GM23338 (cell line): ENCODE measurements at regions not wholly inside any gene's neighbourhood (a gene's known extent, or its start where the extent isn't known, plus 50 kb on each side); places are given as distances from the start of the nearest gene placed in this dataset.

Experiments used
- ATAC-seq: fragments of 200-7000 bp; cut with Tn5 transposase; 3 replicates; pipeline ENCODE4 v1.9.1; 2020
- DNase-seq: peaks from one replicate; pipeline ENCODE4 v3.0.0-alpha.2; 2015; ENCODE audit warnings: low spot score
- H2AFZ ChIP-seq: fragments of 200-600 bp; sonication (generic); 2 replicates; pipeline ENCODE4 v1.8.0; 2016; ENCODE audit warnings: antibody characterized with exemption, mild to moderate bottlenecking, moderate library complexity
- H3F3A ChIP-seq: fragments of 200-600 bp; sonication (generic); replicated peaks from 2 replicates; pipeline ENCODE4 v1.8.0; 2017; ENCODE audit warnings: antibody characterized with exemption, mixed run types, low read depth
- H3K27ac ChIP-seq: fragments of 200-600 bp; sonication (generic); 2 replicates; pipeline ENCODE4 v1.6.1; 2016; ENCODE audit warnings: low read depth
- H3K27me3 ChIP-seq: fragments of 200-600 bp; sonication (generic); 2 replicates; pipeline ENCODE4 v1.8.0; 2016; ENCODE audit warnings: mild to moderate bottlenecking, mixed run types, moderate library complexity; ENCODE audit not compliant: insufficient read depth
- H3K36me3 ChIP-seq: fragments of 200-600 bp; sonication (generic); 2 replicates; pipeline ENCODE4 v1.8.0; 2016; ENCODE audit warnings: mild to moderate bottlenecking; ENCODE audit not compliant: insufficient read depth
- H3K4me1 ChIP-seq: fragments of 200-600 bp; sonication (generic); 2 replicates; pipeline ENCODE4 v1.8.0; 2016; ENCODE audit warnings: mild to moderate bottlenecking, moderate library complexity; ENCODE audit not compliant: insufficient read depth
- H3K4me2 ChIP-seq: fragments of 200-600 bp; sonication (generic); 2 replicates; pipeline ENCODE4 v1.7.1; 2017; ENCODE audit warnings: mixed run types
- H3K4me3 ChIP-seq: fragments of 200-600 bp; sonication (generic); 2 replicates; pipeline ENCODE4 v1.6.1; 2016; ENCODE audit warnings: mixed run types
- H3K79me2 ChIP-seq: fragments of 200-600 bp; sonication (generic); replicated peaks from 2 replicates; pipeline ENCODE4 v1.8.0; 2017; ENCODE audit warnings: mild to moderate bottlenecking; ENCODE audit not compliant: insufficient read depth
- H3K9me2 ChIP-seq: fragments of 200-600 bp; sonication (generic); 2 replicates; pipeline ENCODE4 v1.8.0; 2017; ENCODE audit not compliant: insufficient read depth
- H4K20me1 ChIP-seq: fragments of 200-600 bp; sonication (generic); replicated peaks from 2 replicates; pipeline ENCODE4 v1.8.0; 2017; ENCODE audit warnings: mild to moderate bottlenecking; ENCODE audit not compliant: insufficient read depth
- H3K27ac Mint-ChIP-seq: 2 replicates; pipeline ENCODE4 v1.8.0; 2020; ENCODE audit warnings: inconsistent platforms, mild to moderate bottlenecking, moderate library complexity, mixed read lengths
- H3K27me3 Mint-ChIP-seq: 3 replicates; pipeline ENCODE4 v1.8.0; 2022; ENCODE audit warnings: low read depth, mild to moderate bottlenecking, moderate library complexity, mixed read lengths, inconsistent platforms; ENCODE audit not compliant: insufficient read depth, poor library complexity
- H3K36me3 Mint-ChIP-seq: 3 replicates; pipeline ENCODE4 v1.8.0; 2021; ENCODE audit warnings: low read depth, mild to moderate bottlenecking, inconsistent platforms, moderate library complexity, mixed read lengths
- H3K4me1 Mint-ChIP-seq: 3 replicates; pipeline ENCODE4 v1.8.0; 2020; ENCODE audit warnings: mild to moderate bottlenecking, inconsistent platforms, mixed read lengths
- H3K4me3 Mint-ChIP-seq: 3 replicates; pipeline ENCODE4 v1.8.0; 2021; ENCODE audit warnings: moderate library complexity, mild to moderate bottlenecking, inconsistent platforms, mixed read lengths
- H3K9me3 Mint-ChIP-seq: 3 replicates; pipeline ENCODE4 v1.8.0; 2020; ENCODE audit warnings: moderate library complexity, mild to moderate bottlenecking, inconsistent platforms, mixed read lengths
- CREB1 ChIP-seq: fragments of 250-450 bp; sonication (Bioruptor Pico); IDR thresholded peaks from 2 replicates; pipeline ENCODE4 v1.5.0; 2020; ENCODE audit warnings: low read depth, mild to moderate bottlenecking, moderate library complexity
- ETS1 ChIP-seq: IDR thresholded peaks from 2 replicates; pipeline ENCODE4 v1.6.1; 2016; ENCODE audit warnings: antibody characterized with exemption
- EZH2 ChIP-seq: fragments of 200-600 bp; sonication (generic); IDR thresholded peaks from one replicate; pipeline ENCODE4 v1.8.0; 2017; ENCODE audit warnings: antibody characterized with exemption, mild to moderate bottlenecking, low read depth; ENCODE audit not compliant: unreplicated experiment
- EZH2phosphoT487 ChIP-seq: fragments of 200-600 bp; sonication (generic); IDR thresholded peaks from one replicate; pipeline ENCODE4 v1.8.1; 2018; ENCODE audit warnings: antibody characterized with exemption; ENCODE audit not compliant: unreplicated experiment
- JUNB ChIP-seq: IDR thresholded peaks from one replicate; pipeline ENCODE4 v1.6.1; 2016; ENCODE audit warnings: antibody characterized with exemption; ENCODE audit not compliant: unreplicated experiment
- NANOG ChIP-seq: IDR thresholded peaks from 2 replicates; pipeline ENCODE4 v1.6.1; 2016; ENCODE audit warnings: antibody characterized with exemption, borderline replicate concordance
- POLR2AphosphoS5 ChIP-seq: IDR thresholded peaks from 2 replicates; pipeline ENCODE4 v1.6.1; 2016; ENCODE audit warnings: antibody characterized with exemption, low read depth
- STAT1 ChIP-seq: IDR thresholded peaks from one replicate; pipeline ENCODE4 v1.6.1; 2016; ENCODE audit warnings: antibody characterized with exemption; ENCODE audit not compliant: unreplicated experiment
- ZNF114 ChIP-seq: fragments of 250-450 bp; sonication (Bioruptor Pico); IDR thresholded peaks from 2 replicates; pipeline ENCODE4 v1.5.0; 2020; ENCODE audit warnings: mild to moderate bottlenecking, moderate library complexity
- ZNF331 ChIP-seq: fragments of 250-450 bp; sonication (Bioruptor Pico); IDR thresholded peaks from 2 replicates; pipeline ENCODE4 v1.5.0; 2020; ENCODE audit warnings: low read depth, mild to moderate bottlenecking, moderate library complexity
- TF ChIP-seq, protein P1 (sequence below): fragments of 250-450 bp; sonication (Bioruptor Pico); IDR thresholded peaks from 2 replicates; pipeline ENCODE4 v1.5.0; 2020; ENCODE audit warnings: mild to moderate bottlenecking, moderate library complexity
- TF ChIP-seq, protein P2 (sequence below): IDR thresholded peaks from one replicate; pipeline ENCODE4 v1.6.1; 2018; ENCODE audit warnings: antibody characterized with exemption; ENCODE audit not compliant: unreplicated experiment
- TF ChIP-seq, protein P3 (sequence below), 2 experiments: fragments of 200-600 bp in 1 of 2; sonication (generic) in 1 of 2; conservative IDR thresholded peaks; 2 replicates each; pipeline versions ENCODE4 v1.5.1 to v1.6.1; 2016 to 2017; ENCODE audit warnings: antibody characterized with exemption in 2 of 2, low read depth in 2 of 2, mild to moderate bottlenecking in 2 of 2, moderate library complexity in 1 of 2

GRCh38 chr2:122033778-122034177 is 278.3 kb downstream of the TSN start:
- Mint-ChIP-seq H3K36me3 (no peaks in the 10 kb centered on the region), H3K9me3 (peaks cover 3% of the 10 kb centered on the region; the same call in 2 of the 3 replicates), H3K27ac (no peak overlapping the region), H3K4me3 (no peak overlapping the region), H3K27me3 (peaks cover 4% of the 10 kb centered on the region), H3K4me1 (peaks cover 20% of the 10 kb centered on the region)
- Histone ChIP-seq H3F3A (no peaks in the 10 kb centered on the region), H3K36me3 (no peaks in the 10 kb centered on the region), H3K27ac (no peak overlapping the region), H3K4me3 (no peak overlapping the region), H3K79me2 (no peaks in the 10 kb centered on the region), H4K20me1 (no peaks in the 10 kb centered on the region), H2AFZ (no peak overlapping the region), H3K27me3 (no peaks in the 10 kb centered on the region), H3K4me1 (peaks cover 9% of the 10 kb centered on the region), H3K4me2 (no peak overlapping the region), H3K9me2 (no peaks in the 10 kb centered on the region; the same call in 1 of the 2 replicates)
- DNase-seq (no peak), ATAC-seq (no peak)
- no peak for TF ChIP-seq STAT1
- no peak for TF ChIP-seq EZH2phosphoT487
- TF ChIP-seq NANOG = no peak
- TF ChIP-seq, protein P1, sequence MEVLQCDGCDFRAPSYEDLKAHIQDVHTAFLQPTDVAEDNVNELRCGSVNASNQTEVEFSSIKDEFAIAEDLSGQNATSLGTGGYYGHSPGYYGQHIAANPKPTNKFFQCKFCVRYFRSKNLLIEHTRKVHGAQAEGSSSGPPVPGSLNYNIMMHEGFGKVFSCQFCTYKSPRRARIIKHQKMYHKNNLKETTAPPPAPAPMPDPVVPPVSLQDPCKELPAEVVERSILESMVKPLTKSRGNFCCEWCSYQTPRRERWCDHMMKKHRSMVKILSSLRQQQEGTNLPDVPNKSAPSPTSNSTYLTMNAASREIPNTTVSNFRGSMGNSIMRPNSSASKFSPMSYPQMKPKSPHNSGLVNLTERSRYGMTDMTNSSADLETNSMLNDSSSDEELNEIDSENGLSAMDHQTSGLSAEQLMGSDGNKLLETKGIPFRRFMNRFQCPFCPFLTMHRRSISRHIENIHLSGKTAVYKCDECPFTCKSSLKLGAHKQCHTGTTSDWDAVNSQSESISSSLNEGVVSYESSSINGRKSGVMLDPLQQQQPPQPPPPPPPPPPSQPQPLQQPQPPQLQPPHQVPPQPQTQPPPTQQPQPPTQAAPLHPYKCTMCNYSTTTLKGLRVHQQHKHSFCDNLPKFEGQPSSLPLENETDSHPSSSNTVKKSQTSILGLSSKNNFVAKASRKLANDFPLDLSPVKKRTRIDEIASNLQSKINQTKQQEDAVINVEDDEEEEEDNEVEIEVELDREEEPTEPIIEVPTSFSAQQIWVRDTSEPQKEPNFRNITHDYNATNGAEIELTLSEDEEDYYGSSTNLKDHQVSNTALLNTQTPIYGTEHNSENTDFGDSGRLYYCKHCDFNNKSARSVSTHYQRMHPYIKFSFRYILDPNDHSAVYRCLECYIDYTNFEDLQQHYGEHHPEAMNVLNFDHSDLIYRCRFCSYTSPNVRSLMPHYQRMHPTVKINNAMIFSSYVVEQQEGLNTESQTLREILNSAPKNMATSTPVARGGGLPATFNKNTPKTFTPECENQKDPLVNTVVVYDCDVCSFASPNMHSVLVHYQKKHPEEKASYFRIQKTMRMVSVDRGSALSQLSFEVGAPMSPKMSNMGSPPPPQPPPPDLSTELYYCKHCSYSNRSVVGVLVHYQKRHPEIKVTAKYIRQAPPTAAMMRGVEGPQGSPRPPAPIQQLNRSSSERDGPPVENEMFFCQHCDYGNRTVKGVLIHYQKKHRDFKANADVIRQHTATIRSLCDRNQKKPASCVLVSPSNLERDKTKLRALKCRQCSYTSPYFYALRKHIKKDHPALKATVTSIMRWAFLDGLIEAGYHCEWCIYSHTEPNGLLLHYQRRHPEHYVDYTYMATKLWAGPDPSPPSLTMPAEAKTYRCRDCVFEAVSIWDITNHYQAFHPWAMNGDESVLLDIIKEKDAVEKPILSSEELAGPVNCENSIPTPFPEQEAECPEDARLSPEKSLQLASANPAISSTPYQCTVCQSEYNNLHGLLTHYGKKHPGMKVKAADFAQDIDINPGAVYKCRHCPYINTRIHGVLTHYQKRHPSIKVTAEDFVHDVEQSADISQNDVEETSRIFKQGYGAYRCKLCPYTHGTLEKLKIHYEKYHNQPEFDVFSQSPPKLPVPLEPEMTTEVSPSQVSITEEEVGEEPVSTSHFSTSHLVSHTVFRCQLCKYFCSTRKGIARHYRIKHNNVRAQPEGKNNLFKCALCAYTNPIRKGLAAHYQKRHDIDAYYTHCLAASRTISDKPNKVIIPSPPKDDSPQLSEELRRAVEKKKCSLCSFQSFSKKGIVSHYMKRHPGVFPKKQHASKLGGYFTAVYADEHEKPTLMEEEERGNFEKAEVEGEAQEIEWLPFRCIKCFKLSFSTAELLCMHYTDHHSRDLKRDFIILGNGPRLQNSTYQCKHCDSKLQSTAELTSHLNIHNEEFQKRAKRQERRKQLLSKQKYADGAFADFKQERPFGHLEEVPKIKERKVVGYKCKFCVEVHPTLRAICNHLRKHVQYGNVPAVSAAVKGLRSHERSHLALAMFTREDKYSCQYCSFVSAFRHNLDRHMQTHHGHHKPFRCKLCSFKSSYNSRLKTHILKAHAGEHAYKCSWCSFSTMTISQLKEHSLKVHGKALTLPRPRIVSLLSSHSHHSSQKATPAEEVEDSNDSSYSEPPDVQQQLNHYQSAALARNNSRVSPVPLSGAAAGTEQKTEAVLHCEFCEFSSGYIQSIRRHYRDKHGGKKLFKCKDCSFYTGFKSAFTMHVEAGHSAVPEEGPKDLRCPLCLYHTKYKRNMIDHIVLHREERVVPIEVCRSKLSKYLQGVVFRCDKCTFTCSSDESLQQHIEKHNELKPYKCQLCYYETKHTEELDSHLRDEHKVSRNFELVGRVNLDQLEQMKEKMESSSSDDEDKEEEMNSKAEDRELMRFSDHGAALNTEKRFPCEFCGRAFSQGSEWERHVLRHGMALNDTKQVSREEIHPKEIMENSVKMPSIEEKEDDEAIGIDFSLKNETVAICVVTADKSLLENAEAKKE = no peak
- TF ChIP-seq, protein P2, sequence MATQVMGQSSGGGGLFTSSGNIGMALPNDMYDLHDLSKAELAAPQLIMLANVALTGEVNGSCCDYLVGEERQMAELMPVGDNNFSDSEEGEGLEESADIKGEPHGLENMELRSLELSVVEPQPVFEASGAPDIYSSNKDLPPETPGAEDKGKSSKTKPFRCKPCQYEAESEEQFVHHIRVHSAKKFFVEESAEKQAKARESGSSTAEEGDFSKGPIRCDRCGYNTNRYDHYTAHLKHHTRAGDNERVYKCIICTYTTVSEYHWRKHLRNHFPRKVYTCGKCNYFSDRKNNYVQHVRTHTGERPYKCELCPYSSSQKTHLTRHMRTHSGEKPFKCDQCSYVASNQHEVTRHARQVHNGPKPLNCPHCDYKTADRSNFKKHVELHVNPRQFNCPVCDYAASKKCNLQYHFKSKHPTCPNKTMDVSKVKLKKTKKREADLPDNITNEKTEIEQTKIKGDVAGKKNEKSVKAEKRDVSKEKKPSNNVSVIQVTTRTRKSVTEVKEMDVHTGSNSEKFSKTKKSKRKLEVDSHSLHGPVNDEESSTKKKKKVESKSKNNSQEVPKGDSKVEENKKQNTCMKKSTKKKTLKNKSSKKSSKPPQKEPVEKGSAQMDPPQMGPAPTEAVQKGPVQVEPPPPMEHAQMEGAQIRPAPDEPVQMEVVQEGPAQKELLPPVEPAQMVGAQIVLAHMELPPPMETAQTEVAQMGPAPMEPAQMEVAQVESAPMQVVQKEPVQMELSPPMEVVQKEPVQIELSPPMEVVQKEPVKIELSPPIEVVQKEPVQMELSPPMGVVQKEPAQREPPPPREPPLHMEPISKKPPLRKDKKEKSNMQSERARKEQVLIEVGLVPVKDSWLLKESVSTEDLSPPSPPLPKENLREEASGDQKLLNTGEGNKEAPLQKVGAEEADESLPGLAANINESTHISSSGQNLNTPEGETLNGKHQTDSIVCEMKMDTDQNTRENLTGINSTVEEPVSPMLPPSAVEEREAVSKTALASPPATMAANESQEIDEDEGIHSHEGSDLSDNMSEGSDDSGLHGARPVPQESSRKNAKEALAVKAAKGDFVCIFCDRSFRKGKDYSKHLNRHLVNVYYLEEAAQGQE = no peak
- no peak for TF ChIP-seq JUNB
- TF ChIP-seq CREB1 = no peak
- TF ChIP-seq, protein P3, sequence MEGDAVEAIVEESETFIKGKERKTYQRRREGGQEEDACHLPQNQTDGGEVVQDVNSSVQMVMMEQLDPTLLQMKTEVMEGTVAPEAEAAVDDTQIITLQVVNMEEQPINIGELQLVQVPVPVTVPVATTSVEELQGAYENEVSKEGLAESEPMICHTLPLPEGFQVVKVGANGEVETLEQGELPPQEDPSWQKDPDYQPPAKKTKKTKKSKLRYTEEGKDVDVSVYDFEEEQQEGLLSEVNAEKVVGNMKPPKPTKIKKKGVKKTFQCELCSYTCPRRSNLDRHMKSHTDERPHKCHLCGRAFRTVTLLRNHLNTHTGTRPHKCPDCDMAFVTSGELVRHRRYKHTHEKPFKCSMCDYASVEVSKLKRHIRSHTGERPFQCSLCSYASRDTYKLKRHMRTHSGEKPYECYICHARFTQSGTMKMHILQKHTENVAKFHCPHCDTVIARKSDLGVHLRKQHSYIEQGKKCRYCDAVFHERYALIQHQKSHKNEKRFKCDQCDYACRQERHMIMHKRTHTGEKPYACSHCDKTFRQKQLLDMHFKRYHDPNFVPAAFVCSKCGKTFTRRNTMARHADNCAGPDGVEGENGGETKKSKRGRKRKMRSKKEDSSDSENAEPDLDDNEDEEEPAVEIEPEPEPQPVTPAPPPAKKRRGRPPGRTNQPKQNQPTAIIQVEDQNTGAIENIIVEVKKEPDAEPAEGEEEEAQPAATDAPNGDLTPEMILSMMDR (conservative IDR thresholded peaks at IDR 0.05; ENCODE audit: low read depth in 2 of 2) = no peak
- no peak for TF ChIP-seq ZNF331 (CRISPR knock-in tag)
- TF ChIP-seq ETS1 = no peak
- no peak for TF ChIP-seq POLR2AphosphoS5
- no peak for TF ChIP-seq ZNF114 (CRISPR knock-in tag)
- no peak for TF ChIP-seq EZH2
